GM12875 (cell line): ENCODE measurements at regions not wholly inside any gene's neighbourhood (a gene's known extent, or its start where the extent isn't known, plus 50 kb on each side); places are given as distances from the start of the nearest gene placed in this dataset.
"Not testable (repeated sequence)": the region's sequence is repeated elsewhere in the genome, so short reads cannot be mapped to it uniquely, and the experiment has no call there.

Experiments
- H3K4me3 ChIP-seq: one replicate; pipeline ENCODE4 v1.5.1; 2011; ENCODE audit warnings: low read depth, low read length, control low read depth
- TF ChIP-seq, protein P1 (sequence below): IDR thresholded peaks from 2 replicates; pipeline ENCODE4 v1.5.1; 2011; ENCODE audit warnings: low read depth, mild to moderate bottlenecking, control low read depth, inconsistent platforms, low read length, moderate library complexity, borderline replicate concordance; ENCODE audit not compliant: insufficient read depth

DNA sequence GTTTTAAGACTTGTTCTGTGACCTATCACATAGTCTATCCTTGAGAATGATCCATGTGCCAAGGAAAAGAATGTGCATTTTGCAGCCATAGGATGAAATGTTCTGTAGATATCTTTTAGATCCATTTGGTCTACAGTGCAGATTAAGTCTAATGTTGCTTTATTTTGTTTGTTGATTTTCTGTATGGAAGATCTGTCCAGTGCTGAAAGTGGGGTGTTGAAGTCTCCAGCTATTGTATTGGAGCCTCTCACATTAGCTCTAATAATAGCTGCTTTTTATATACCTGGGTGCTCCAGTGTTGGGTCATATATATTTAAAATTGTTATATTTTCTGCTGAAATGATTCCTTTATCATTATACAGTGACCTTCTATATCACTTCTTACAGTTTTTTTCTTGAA lies 155.6 kb upstream of the MON1B start:
- H3K4me3 ChIP-seq: no peak overlapping the region
- TF ChIP-seq, protein P1, sequence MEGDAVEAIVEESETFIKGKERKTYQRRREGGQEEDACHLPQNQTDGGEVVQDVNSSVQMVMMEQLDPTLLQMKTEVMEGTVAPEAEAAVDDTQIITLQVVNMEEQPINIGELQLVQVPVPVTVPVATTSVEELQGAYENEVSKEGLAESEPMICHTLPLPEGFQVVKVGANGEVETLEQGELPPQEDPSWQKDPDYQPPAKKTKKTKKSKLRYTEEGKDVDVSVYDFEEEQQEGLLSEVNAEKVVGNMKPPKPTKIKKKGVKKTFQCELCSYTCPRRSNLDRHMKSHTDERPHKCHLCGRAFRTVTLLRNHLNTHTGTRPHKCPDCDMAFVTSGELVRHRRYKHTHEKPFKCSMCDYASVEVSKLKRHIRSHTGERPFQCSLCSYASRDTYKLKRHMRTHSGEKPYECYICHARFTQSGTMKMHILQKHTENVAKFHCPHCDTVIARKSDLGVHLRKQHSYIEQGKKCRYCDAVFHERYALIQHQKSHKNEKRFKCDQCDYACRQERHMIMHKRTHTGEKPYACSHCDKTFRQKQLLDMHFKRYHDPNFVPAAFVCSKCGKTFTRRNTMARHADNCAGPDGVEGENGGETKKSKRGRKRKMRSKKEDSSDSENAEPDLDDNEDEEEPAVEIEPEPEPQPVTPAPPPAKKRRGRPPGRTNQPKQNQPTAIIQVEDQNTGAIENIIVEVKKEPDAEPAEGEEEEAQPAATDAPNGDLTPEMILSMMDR: no peak

DNA sequence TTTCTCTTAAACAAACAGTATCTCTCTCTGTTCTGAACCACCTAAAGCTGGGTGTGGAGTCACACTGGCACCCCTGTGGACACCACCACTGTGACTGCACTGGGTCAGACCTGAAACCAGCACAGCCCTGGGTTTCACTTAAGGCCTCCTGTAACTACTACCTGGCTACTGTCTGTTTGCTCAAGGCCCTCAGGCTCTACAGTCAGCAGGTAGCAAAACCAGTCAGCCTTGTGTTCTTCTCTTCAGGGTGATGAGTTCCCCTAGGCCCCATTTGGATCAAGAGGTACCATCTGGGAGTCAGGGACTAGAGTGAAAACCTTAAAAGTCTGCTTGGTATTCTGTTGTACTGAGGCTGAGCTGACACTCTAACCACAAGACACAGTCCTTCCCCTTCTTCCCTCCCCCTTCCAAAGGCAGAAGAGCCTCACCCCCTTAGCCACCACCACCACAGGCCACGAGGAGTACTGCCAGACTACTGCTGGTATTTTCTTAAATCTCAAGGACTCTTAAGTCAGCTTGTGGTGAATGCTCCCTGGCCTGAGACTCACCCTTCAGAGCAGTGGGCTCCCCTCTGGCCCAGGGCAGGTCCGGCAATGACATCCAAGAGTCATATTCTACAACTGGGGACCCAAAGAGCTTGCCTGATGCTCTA lies 153.2 kb upstream of the MON1B start:
- no peak overlapping the region for H3K4me3 ChIP-seq
- TF ChIP-seq, protein P1: no peak

DNA sequence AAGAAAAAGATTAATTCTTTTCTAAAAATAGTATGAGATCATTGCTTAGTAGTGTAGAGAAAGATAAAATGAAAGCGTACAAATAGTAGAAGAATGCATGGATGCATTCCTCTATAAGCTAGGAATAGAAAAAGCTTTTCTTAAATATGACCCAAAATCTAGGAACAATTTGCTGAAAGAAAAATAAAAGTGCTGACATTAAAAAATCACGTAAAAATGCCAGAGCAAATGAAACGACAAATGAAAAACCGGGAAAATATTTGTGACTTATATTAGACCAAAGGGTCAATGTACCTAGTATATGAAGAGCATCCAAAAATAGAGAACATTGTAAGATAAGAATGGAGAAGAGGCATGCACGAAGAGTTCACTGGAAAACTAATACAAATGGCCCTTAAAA lies 149.5 kb upstream of the MON1B start:
- TF ChIP-seq, protein P1: no peak
- H3K4me3 ChIP-seq: no peak overlapping the region

DNA sequence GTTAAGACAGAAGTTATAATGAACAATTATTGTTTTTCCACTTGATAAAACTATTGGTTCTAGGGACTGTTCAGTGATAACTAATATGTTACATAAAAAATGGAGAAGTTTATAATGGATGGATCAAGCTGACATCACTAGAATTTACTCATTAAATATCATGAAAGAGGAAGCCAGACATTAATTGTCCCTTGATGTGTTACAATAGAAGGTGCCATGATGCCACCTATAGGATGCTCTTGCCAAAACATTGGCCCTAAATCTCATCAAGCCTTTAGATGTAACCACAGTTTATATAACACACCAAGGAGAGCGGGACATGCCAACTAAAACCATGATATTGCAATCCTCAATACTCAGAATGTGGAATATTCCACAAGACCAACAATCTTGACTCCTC lies 147.9 kb upstream of the MON1B start:
- TF ChIP-seq, protein P1: 0 out of 2 replicates have a peak, but pooled peaks have one; percentile 6
- H3K4me3 ChIP-seq: no peak overlapping the region

DNA sequence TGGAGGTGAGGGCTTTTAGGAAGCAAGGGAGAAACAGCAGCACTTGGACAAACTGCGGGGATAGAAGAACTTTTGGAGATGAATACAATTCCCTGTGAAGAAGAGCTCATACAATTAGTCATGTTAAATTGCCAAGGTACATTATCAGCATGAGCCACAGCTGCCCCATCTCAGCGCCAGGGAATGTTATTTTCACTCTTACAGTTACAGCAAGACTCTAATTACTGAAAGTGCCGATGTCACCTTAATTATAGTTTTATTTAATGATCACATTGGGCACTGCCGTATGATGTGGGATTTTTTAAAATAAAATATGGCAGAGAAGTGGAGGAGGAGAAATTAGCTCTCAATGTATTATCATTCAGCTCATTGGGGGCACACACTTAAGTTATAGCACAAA lies 144.8 kb upstream of the MON1B start:
- TF ChIP-seq, protein P1: no peak
- H3K4me3 ChIP-seq: no peak overlapping the region

DNA sequence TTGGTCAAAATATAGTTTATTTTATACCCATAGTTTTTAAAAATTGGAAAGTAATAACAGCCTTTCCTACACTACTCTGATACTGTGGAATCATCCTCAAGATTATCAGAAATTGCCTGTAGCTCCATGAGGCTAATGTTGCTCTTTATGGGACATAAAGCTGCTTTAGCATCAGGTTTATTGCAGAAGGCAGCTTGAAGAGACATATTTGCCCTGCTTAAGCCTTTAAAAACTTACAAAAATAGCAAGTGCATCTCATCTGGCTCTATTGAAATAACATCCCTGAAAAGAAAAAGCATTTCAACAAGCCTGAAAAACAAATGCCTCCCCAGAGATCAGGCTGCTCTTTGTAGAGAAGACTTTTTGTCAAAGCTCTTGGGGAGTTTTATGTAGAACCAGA lies 142.9 kb upstream of the MON1B start:
- H3K4me3 ChIP-seq: no peak overlapping the region
- TF ChIP-seq, protein P1: no peak

DNA sequence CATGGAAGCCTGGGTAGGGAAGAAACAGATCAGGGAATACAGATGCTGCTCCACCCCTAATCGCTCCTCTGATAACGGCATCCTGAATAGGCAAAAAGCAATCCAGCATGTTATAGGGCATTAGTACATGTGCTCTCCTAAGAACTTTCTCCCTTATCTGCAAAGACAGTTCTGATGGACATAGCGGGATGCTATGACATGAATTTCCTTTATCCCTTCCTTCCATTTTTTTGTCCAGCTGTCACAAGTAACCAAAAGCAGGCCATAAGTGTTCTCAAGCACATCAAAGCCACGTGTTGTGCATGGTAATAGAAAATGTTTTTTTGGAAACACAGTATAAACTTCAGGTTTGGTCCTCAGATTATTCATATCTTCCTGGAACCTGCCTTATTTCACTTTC lies 141.4 kb upstream of the MON1B start:
- TF ChIP-seq, protein P1: no peak
- no peak overlapping the region for H3K4me3 ChIP-seq

DNA sequence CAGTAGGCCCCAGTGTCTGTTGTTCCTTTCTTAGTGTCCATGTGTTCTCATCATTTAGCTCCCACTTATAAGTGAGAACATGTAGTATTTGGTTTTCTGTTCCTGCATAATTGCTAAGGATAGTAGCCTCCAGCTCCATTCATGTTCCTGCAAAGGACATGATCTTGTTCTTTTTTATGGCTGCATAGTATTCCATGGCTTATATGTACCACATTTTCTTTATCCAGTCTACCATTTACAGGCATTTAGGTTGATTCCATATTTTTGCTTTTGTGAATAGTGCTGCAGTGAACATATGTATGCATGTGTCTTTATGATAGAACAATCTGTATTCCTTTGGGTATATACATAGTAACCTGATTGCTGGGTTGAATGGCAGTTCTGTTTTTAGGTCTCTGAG lies 134.4 kb upstream of the MON1B start:
- H3K4me3 ChIP-seq: not testable (repeated sequence)
